H1 (cell line): ENCODE measurements at regions not wholly inside any gene's neighbourhood (a gene's known extent, or its start where the extent isn't known, plus 50 kb on each side); places are given as distances from the start of the nearest gene placed in this dataset.

Source experiments
- CTCF ChIA-PET: fragments of 300-600 bp; sonication (Branson Sonifier 250); formaldehyde crosslinking; loops from one replicate; lab custom pipeline; 2021; ENCODE audit not compliant: partially characterized antibody; lab: Charles Lee
- POLR2A ChIA-PET: fragments of 300-600 bp; sonication (Branson Sonifier 250); formaldehyde crosslinking; loops from one replicate; lab custom pipeline; 2021; ENCODE audit warnings: inconsistent platforms; ENCODE audit not compliant: partially characterized antibody; lab: Charles Lee
- DNase-seq, 2 experiments: peaks; one replicate each; pipeline versions ENCODE4 v3.0.0 to v3.0.0-alpha.2; 2010 to 2022; ENCODE audit warnings: low spot score in 2 of 2, low read depth in 1 of 2, mixed read lengths in 1 of 2
- FAIRE-seq: peaks from 2 replicates; lab custom pipeline; 2011; peaks lifted over from hg19 to GRCh38; lab: Jason Lieb, UNC
- H2AFZ ChIP-seq: 2 replicates; pipeline ENCODE4 v1.8.1; 2012; ENCODE audit warnings: low read length, inconsistent platforms
- H2AK5ac ChIP-seq: 2 replicates; pipeline ENCODE4 v1.6.1; 2013; ENCODE audit warnings: low read depth, low read length
- H2BK120ac ChIP-seq: replicated peaks from 2 replicates; pipeline ENCODE3; 2013; ENCODE audit warnings: low read depth, low read length, inconsistent platforms
- H2BK12ac ChIP-seq: 2 replicates; pipeline ENCODE4 v1.6.1; 2013; ENCODE audit warnings: low read depth, low read length
- H2BK15ac ChIP-seq: 2 replicates; pipeline ENCODE4 v1.6.1; 2013; ENCODE audit warnings: low read length
- H2BK20ac ChIP-seq: 2 replicates; pipeline ENCODE4 v1.6.1; 2013; ENCODE audit warnings: low read length
- H2BK5ac ChIP-seq: 2 replicates; pipeline ENCODE4 v1.6.1; 2013; ENCODE audit warnings: low read depth, low read length
- H3K14ac ChIP-seq: 2 replicates; pipeline ENCODE4 v1.6.1; 2013; ENCODE audit warnings: inconsistent platforms; ENCODE audit not compliant: insufficient read length
- H3K18ac ChIP-seq: 2 replicates; pipeline ENCODE4 v1.6.1; 2013; ENCODE audit warnings: low read length; ENCODE audit errors: extremely low read depth
- H3K23ac ChIP-seq: 2 replicates; pipeline ENCODE4 v1.6.1; 2013; ENCODE audit warnings: inconsistent platforms; ENCODE audit not compliant: insufficient read length
- H3K23me2 ChIP-seq: 2 replicates; pipeline ENCODE4 v1.6.1; 2013; ENCODE audit warnings: low read depth, low read length
- H3K27ac ChIP-seq: 2 replicates; pipeline ENCODE4 v1.6.1; 2011; ENCODE audit warnings: low read depth, low read length, inconsistent platforms
- H3K27me3 ChIP-seq, 4 experiments: replicated peaks in 1 of 4; 1 replicate in 1 of 4; 2 replicates in 3 of 4; pipeline versions ENCODE4 v1.6.1 to v1.8.1; 2011 to 2013; ENCODE audit warnings: low read length in 3 of 4, mild to moderate bottlenecking in 3 of 4, inconsistent platforms in 2 of 4, mixed read lengths in 2 of 4, moderate library complexity in 1 of 4; ENCODE audit not compliant: control insufficient read depth in 3 of 4, insufficient read depth in 3 of 4; ENCODE audit errors: extremely low read depth in 1 of 4
- H3K36me3 ChIP-seq, 4 experiments: 2 replicates each; pipeline versions ENCODE4 v1.6.1 to v1.8.1; 2011 to 2013; ENCODE audit warnings: mild to moderate bottlenecking in 4 of 4, low read length in 3 of 4, moderate library complexity in 2 of 4, control low read depth in 1 of 4, inconsistent platforms in 1 of 4; ENCODE audit not compliant: insufficient read depth in 4 of 4, control insufficient read depth in 2 of 4
- H3K4ac ChIP-seq: replicated peaks from 2 replicates; pipeline ENCODE3; 2013; ENCODE audit warnings: low read length, low read depth, mixed read lengths, inconsistent platforms; ENCODE audit not compliant: insufficient read length
- H3K4me1 ChIP-seq, 4 experiments: replicated peaks in 1 of 4; 1 replicate in 1 of 4; 2 replicates in 3 of 4; pipeline versions ENCODE4 v1.6.1 to v1.8.1; 2011 to 2013; ENCODE audit warnings: low read length in 3 of 4, inconsistent platforms in 2 of 4, mixed read lengths in 1 of 4; ENCODE audit not compliant: insufficient read depth in 4 of 4, control insufficient read depth in 3 of 4
- H3K4me2 ChIP-seq, 2 experiments: 2 replicates each; pipeline versions ENCODE4 v1.6.1 to v1.8.1; 2011 to 2013; ENCODE audit warnings: low read depth in 2 of 2, low read length in 2 of 2, control low read depth in 1 of 2, inconsistent platforms in 1 of 2, mild to moderate bottlenecking in 1 of 2; ENCODE audit not compliant: insufficient read depth in 1 of 2
- H3K4me3 ChIP-seq, 4 experiments: fragments of 200-600, 300-600 bp in 1 of 4; sonication (generic), shearing (Covaris generic), sonication (Bioruptor Twin) in 1 of 4; 2 replicates each; pipeline versions ENCODE4 v1.5.1 to v1.8.1; 2011 to 2016; ENCODE audit warnings: low read length in 4 of 4, low read depth in 3 of 4, control low read depth in 2 of 4, inconsistent platforms in 2 of 4, mild to moderate bottlenecking in 2 of 4, mixed read lengths in 1 of 4, moderate library complexity in 1 of 4; ENCODE audit not compliant: insufficient read depth in 2 of 4; ENCODE audit errors: extremely low read depth in 1 of 4
- H3K56ac ChIP-seq: replicated peaks from 2 replicates; pipeline ENCODE3; 2013; ENCODE audit warnings: low read depth, mild to moderate bottlenecking, mixed read lengths, low read length, inconsistent platforms; ENCODE audit not compliant: insufficient read length
- H3K79me1 ChIP-seq: 2 replicates; pipeline ENCODE4 v1.6.1; 2013; ENCODE audit warnings: low read depth, low read length, control low read depth
- H3K79me2 ChIP-seq, 2 experiments: 2 replicates each; pipeline versions ENCODE4 v1.6.1 to v1.8.1; 2012 to 2013; ENCODE audit warnings: low read length in 2 of 2, mild to moderate bottlenecking in 2 of 2, inconsistent platforms in 1 of 2; ENCODE audit not compliant: insufficient read depth in 2 of 2, control insufficient read depth in 1 of 2
- H3K9ac ChIP-seq, 4 experiments: replicated peaks in 1 of 4; 1 replicate in 1 of 4; 2 replicates in 3 of 4; pipeline versions ENCODE4 v1.6.1 to v1.8.1; 2011 to 2013; ENCODE audit warnings: low read depth in 3 of 4, low read length in 3 of 4, control low read depth in 2 of 4, mild to moderate bottlenecking in 2 of 4, moderate library complexity in 2 of 4, inconsistent platforms in 1 of 4; ENCODE audit errors: extremely low read depth in 1 of 4
- H3K9me3 ChIP-seq, 2 experiments: 2 replicates each; pipeline versions ENCODE4 v1.6.1 to v1.8.1; 2012 to 2013; ENCODE audit warnings: mild to moderate bottlenecking in 2 of 2, moderate library complexity in 2 of 2, control low read depth in 1 of 2, inconsistent platforms in 1 of 2, low read depth in 1 of 2, low read length in 1 of 2, mixed read lengths in 1 of 2; ENCODE audit not compliant: insufficient read depth in 2 of 2
- H4K20me1 ChIP-seq, 2 experiments: replicated peaks in 1 of 2; 2 replicates each; pipeline versions ENCODE3 to v1.8.1; 2011 to 2013; ENCODE audit warnings: inconsistent platforms in 2 of 2, low read length in 2 of 2, mild to moderate bottlenecking in 1 of 2; ENCODE audit not compliant: insufficient read depth in 2 of 2, control insufficient read depth in 1 of 2
- H4K5ac ChIP-seq: 2 replicates; pipeline ENCODE4 v1.6.1; 2013; ENCODE audit warnings: low read length, low read depth, mixed read lengths, inconsistent platforms; ENCODE audit not compliant: insufficient read length
- H4K8ac ChIP-seq: 2 replicates; pipeline ENCODE4 v1.8.0; 2013; ENCODE audit warnings: mild to moderate bottlenecking, moderate library complexity, low read length, inconsistent platforms; ENCODE audit not compliant: insufficient read depth; ENCODE audit errors: extremely low read depth
- H4K91ac ChIP-seq: replicated peaks from 2 replicates; pipeline ENCODE3; 2013; ENCODE audit warnings: low read length, mixed read lengths, inconsistent platforms; ENCODE audit not compliant: insufficient read length
- BACH1 ChIP-seq: IDR thresholded peaks from 2 replicates; pipeline ENCODE4 v1.6.1; 2012; ENCODE audit warnings: low read length, improper control_type of control experiment
- CBX8 ChIP-seq: fragments of 300-800, 300-1000 bp; sonication (generic); IDR thresholded peaks from 2 replicates; pipeline ENCODE4 v1.7.1; 2016; ENCODE audit warnings: low read depth, low read length, borderline replicate concordance
- CREB1 ChIP-seq: IDR thresholded peaks from 2 replicates; pipeline ENCODE4 v1.6.1; 2012; ENCODE audit warnings: inconsistent platforms
- CTCF ChIP-seq, 3 experiments: IDR thresholded peaks; 1 replicate in 2 of 3; 2 replicates in 1 of 3; pipeline versions ENCODE4 v1.5.1 to v1.6.1; 2011; ENCODE audit warnings: low read length in 3 of 3, mild to moderate bottlenecking in 3 of 3, inconsistent platforms in 2 of 3, low read depth in 1 of 3, moderate library complexity in 1 of 3; ENCODE audit not compliant: insufficient read depth in 1 of 3; ENCODE audit errors: control extremely low read depth in 1 of 3
- E2F6 ChIP-seq: IDR thresholded peaks from 2 replicates; pipeline ENCODE4 v1.6.1; 2012; ENCODE audit warnings: inconsistent platforms
- GABPA ChIP-seq: IDR thresholded peaks from 2 replicates; pipeline ENCODE4 v1.6.1; 2011; ENCODE audit warnings: mild to moderate bottlenecking, low read length, moderate library complexity, borderline replicate concordance; ENCODE audit not compliant: insufficient read depth
- GTF2F1 ChIP-seq: IDR thresholded peaks from 2 replicates; pipeline ENCODE4 v1.6.1; 2012; ENCODE audit warnings: low read depth, low read length, improper control_type of control experiment, borderline replicate concordance
- NRF1 ChIP-seq: IDR thresholded peaks from 2 replicates; pipeline ENCODE4 v1.6.1; 2011; ENCODE audit warnings: mild to moderate bottlenecking, low read depth, low read length, improper control_type of control experiment
- RAD21 ChIP-seq, 2 experiments: IDR thresholded peaks in 1 of 2; conservative IDR thresholded peaks in 1 of 2; 2 replicates each; pipeline ENCODE4 v1.6.1; 2011; ENCODE audit warnings: low read depth in 2 of 2, low read length in 2 of 2, improper control_type of control experiment in 1 of 2, inconsistent platforms in 1 of 2, mild to moderate bottlenecking in 1 of 2, moderate library complexity in 1 of 2
- SIN3A ChIP-seq, 2 experiments: IDR thresholded peaks in 1 of 2; conservative IDR thresholded peaks in 1 of 2; 2 replicates each; pipeline ENCODE4 v1.6.1; 2011 to 2012; ENCODE audit warnings: low read length in 2 of 2, improper control_type of control experiment in 1 of 2, low read depth in 1 of 2, mild to moderate bottlenecking in 1 of 2
- TAF7 ChIP-seq: optimal IDR thresholded peaks from 2 replicates; pipeline ENCODE3; 2011; ENCODE audit warnings: low read depth, mild to moderate bottlenecking, inconsistent platforms, low read length, moderate library complexity, borderline replicate concordance
- WGBS, 2 experiments: shearing (Covaris generic) in 1 of 2; methylation state at CpG; one replicate each; pipeline versions ENCODE4 v1.1.6 to v1.1.7; 2013 to 2015; ENCODE audit warnings: low lambda C conversion rate in 2 of 2, mixed read lengths in 2 of 2, inconsistent platforms in 1 of 2, low coverage in 1 of 2, missing lambda C conversion rate in 1 of 2; ENCODE audit not compliant: insufficient replicate concordance in 2 of 2, insufficient coverage in 1 of 2, insufficient read length in 1 of 2; ENCODE audit errors: extremely low coverage in 1 of 2, missing lambda C conversion rate in 1 of 2; 5-methylcytosine and 5-hydroxymethylcytosine counted together

GRCh38 chr15:79193549-79193948, 89.0 kb upstream of the ANKRD34C start:
- H2BK120ac ChIP-seq = no peak overlapping the region
- DNase-seq (no peak), FAIRE-seq (no peak)
- H3K23me2 ChIP-seq = no peaks in the 10 kb centered on the region
- 75% methylated on average over 2 of the region's 2 CpGs; no CpG with 5 or more reads in 1 of the 2 experiments for WGBS, 2 experiments
- H3K79me2 ChIP-seq = no peaks in the 10 kb centered on the region
- H2BK20ac ChIP-seq = no peak overlapping the region
- H3K4me2 ChIP-seq = no peak overlapping the region
- no peak overlapping the region for H3K56ac ChIP-seq
- no peak overlapping the region for H3K4me3 ChIP-seq
- ChIA-PET POLR2A (no interaction called here), CTCF (interaction anchor here (0.7 to 17.1 kb wide), 5 partner anchors 10 to 194 kb away, joined by 3 to 293 read pairs (median 33); no protein-coding TSS in a partner anchor)
- H2BK12ac ChIP-seq = no peak overlapping the region
- no peak overlapping the region for H4K5ac ChIP-seq
- no peak overlapping the region for H4K8ac ChIP-seq
- H2BK15ac ChIP-seq = no peak overlapping the region
- H3K9ac ChIP-seq = no peak overlapping the region
- H3K14ac ChIP-seq = no peak overlapping the region
- no peaks in the 10 kb centered on the region for H4K20me1 ChIP-seq
- no peaks in the 10 kb centered on the region for H3K79me1 ChIP-seq
- peaks cover 0 to 12% (median 8%) of the 10 kb centered on the region in 4 experiments; a peak in 6 of 7 replicates for H3K4me1 ChIP-seq
- H3K18ac ChIP-seq = no peak overlapping the region
- no peak overlapping the region for H3K27ac ChIP-seq
- H3K4ac ChIP-seq = no peak overlapping the region
- H3K27me3 ChIP-seq = no peaks in the 10 kb centered on the region; a peak in 1 of 7 replicates
- H3K23ac ChIP-seq = no peak overlapping the region
- H3K36me3 ChIP-seq = no peaks in the 10 kb centered on the region
- no peak overlapping the region for H2AFZ ChIP-seq
- no peaks in the 10 kb centered on the region for H3K9me3 ChIP-seq
- H4K91ac ChIP-seq = no peak overlapping the region
- no peak overlapping the region for H2AK5ac ChIP-seq
- H2BK5ac ChIP-seq = no peak overlapping the region
- TF ChIP-seq CTCF (IDR thresholded peaks at IDR 0.05; ENCODE audit: control extremely low read depth in 1 of 3, insufficient read depth in 1 of 3, low read depth in 1 of 3, low read length in 3 of 3) = no peak
- no peak for TF ChIP-seq RAD21 (IDR thresholded peaks at IDR 0.05 in 1 of 2, conservative IDR thresholded peaks at IDR 0.05 in 1 of 2; ENCODE audit: low read depth in 2 of 2, low read length in 2 of 2)
- TF ChIP-seq GTF2F1 = no peak
- no peak for TF ChIP-seq E2F6
- no peak for TF ChIP-seq BACH1
- TF ChIP-seq CBX8 = no peak
- no peak for TF ChIP-seq CREB1
- no peak for TF ChIP-seq GABPA
- TF ChIP-seq NRF1 = no peak
- TF ChIP-seq SIN3A (conservative IDR thresholded peaks at IDR 0.05 in 1 of 2, IDR thresholded peaks at IDR 0.05 in 1 of 2; ENCODE audit: low read depth in 1 of 2, low read length in 2 of 2) = no peak
- no peak for TF ChIP-seq TAF7
